Parathyroid adenoma (tissue), 2 donors: ENCODE measurements at regions not wholly inside any gene's neighbourhood (a gene's known extent, or its start where the extent isn't known, plus 50 kb on each side); places are given as distances from the start of the nearest gene placed in this dataset.

Experiments used
- H2AFZ ChIP-seq: fragments of 300-600 bp; sonication (generic); one replicate; pipeline ENCODE4 v1.7.0; 2017; ENCODE audit warnings: antibody characterized with exemption, mild to moderate bottlenecking
- H3K27ac ChIP-seq: fragments of 300-600 bp; sonication (generic); one replicate; pipeline ENCODE4 v1.7.0; 2017
- H3K27me3 ChIP-seq: fragments of 300-600 bp; sonication (generic); one replicate; pipeline ENCODE4 v1.7.0; 2017; ENCODE audit warnings: low read length; ENCODE audit not compliant: control insufficient read depth, insufficient read depth
- H3K36me3 ChIP-seq: fragments of 300-600 bp; sonication (generic); one replicate; pipeline ENCODE4 v1.7.0; 2017; ENCODE audit warnings: low read length; ENCODE audit not compliant: control insufficient read depth, insufficient read depth
- H3K4me1 ChIP-seq: fragments of 300-600 bp; sonication (generic); one replicate; pipeline ENCODE4 v1.7.0; 2017; ENCODE audit warnings: control low read depth
- H3K4me2 ChIP-seq: fragments of 300-600 bp; sonication (generic); one replicate; pipeline ENCODE4 v1.7.0; 2017; ENCODE audit warnings: low read length
- H3K4me3 ChIP-seq: fragments of 300-600 bp; sonication (generic); one replicate; pipeline ENCODE4 v1.7.0; 2017; ENCODE audit warnings: low read depth, low read length
- H3K79me2 ChIP-seq: fragments of 300-600 bp; sonication (generic); one replicate; pipeline ENCODE4 v1.7.0; 2017; ENCODE audit warnings: control low read depth
- H3K9ac ChIP-seq: fragments of 300-600 bp; sonication (generic); one replicate; pipeline ENCODE4 v1.7.0; 2017; ENCODE audit warnings: mild to moderate bottlenecking
- H3K9me3 ChIP-seq: fragments of 300-600 bp; sonication (generic); one replicate; pipeline ENCODE4 v1.7.0; 2017; ENCODE audit warnings: low read length; ENCODE audit not compliant: control insufficient read depth
- CTCF ChIP-seq: fragments of 300-600 bp; sonication (generic); IDR thresholded peaks from one replicate; pipeline ENCODE4 v1.7.0; 2017; ENCODE audit warnings: antibody characterized with exemption, mild to moderate bottlenecking
- donor health status: primary hyperparathyroidism.

DNA sequence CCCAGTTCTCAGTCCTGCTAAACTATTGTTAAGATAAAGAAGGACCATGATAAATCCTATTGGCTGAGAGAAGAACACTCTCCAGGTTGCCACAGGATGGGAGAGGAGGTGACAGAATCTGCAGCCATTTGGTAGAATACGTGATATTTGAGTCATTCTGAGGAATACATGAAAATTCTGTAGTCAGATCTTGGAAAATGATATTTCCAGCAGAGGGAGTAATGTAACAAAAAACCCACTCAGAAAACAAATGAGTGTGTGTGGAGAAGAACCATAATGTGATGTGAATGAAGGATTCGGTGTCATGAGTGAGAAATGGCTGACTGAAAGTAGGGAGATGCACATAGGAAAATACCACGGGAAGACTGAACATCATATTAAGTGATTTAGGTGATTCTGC lies 128.5 kb upstream of the PFKP start:
- Histone ChIP-seq H2AFZ (no peak overlapping the region), H3K9ac (no peak overlapping the region), H3K9me3 (no peaks in the 10 kb centered on the region), H3K27ac (no peak overlapping the region), H3K27me3 (no peaks in the 10 kb centered on the region), H3K4me3 (no peak overlapping the region), H3K4me2 (no peak overlapping the region), H3K36me3 (no peaks in the 10 kb centered on the region), H3K4me1 (no peaks in the 10 kb centered on the region), H3K79me2 (no peaks in the 10 kb centered on the region)
- TF ChIP-seq CTCF, result no peak

- Histone ChIP-seq H3K27me3 (no peaks in the 10 kb centered on the region), H3K4me3 (no peak overlapping the region)
- no peak for TF ChIP-seq CTCF
Observed at GRCh38 chr10:2936816-2937215, 130.5 kb upstream of the PFKP start.

DNA sequence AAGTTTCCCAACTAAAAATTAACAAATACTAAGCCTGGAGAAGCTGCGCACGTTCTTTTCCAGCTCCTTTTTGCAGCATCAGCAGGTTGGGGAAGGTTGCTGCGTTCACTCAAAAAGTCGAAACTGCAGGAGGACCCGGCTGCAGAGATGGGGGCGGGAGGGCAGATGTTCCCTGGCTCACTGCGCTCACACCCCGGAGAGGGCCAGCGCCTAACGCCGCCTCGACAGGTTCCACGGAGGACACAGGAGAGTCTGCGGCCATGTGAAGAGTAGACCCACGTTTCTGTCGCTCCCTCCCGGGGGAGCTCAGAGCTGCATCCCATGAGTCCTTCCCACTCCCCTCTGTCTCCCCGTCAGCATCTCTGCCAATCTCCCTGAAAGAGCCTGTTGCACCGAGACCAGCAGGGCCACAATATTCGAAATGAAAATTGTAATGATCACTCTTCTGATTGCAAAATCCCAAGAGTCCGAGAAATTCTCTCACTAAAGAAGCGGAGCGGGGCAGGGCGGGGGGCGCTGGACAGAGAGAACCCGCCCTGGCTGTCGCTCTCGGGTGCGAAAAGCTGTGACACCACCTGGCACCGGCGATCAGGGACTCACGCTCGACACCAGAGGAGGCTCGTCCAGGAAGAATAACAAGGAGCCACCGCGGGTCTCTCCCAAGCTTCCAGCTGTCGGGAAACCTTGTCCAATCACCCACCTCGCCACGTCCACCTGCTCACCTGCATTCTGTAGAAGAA lies 131.5 kb upstream of the PFKP start:
- Histone ChIP-seq H3K79me2 (no peaks in the 10 kb centered on the region), H3K9me3 (no peaks in the 10 kb centered on the region), H3K4me1 (no peaks in the 10 kb centered on the region), H3K27ac (no peak overlapping the region), H3K36me3 (no peaks in the 10 kb centered on the region), H3K4me3 (no peak overlapping the region), H3K9ac (no peak overlapping the region), H3K27me3 (no peaks in the 10 kb centered on the region), H2AFZ (no peak overlapping the region), H3K4me2 (no peak overlapping the region)
- TF ChIP-seq CTCF, result no peak

More at GRCh38 chr10:2936816-2937215, 130.5 kb upstream of the PFKP start:
- H3K4me1 ChIP-seq, result no peaks in the 10 kb centered on the region
- no peak overlapping the region for H3K4me2 ChIP-seq
- H3K27ac ChIP-seq, result no peak overlapping the region
- H3K79me2 ChIP-seq, result no peaks in the 10 kb centered on the region
- no peak overlapping the region for H3K9ac ChIP-seq
- H2AFZ ChIP-seq, result no peak overlapping the region
- H3K36me3 ChIP-seq, result no peaks in the 10 kb centered on the region
- H3K9me3 ChIP-seq, result no peaks in the 10 kb centered on the region

DNA sequence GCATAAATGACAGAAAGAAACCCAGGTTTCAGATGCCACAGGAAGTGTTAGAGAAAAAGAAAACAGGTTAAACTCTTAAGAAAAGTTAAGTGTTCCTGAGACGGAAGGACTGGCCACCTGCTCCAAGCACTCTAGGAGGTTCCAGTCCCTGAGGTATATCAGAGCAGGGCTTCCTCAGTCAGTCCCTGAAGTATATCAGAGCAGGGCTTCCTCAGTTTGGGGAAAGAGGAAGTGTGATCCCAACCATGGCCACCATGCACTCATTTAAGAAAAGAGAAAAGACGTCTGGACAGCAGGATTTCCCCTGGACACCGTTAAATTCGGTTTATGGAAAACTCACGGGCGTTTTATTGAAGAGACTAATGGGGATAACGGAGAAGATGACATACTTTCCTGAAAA lies 133.4 kb upstream of the PFKP start:
- no peak overlapping the region for H3K4me3 ChIP-seq
- H3K27me3 ChIP-seq, result no peaks in the 10 kb centered on the region
- H3K9me3 ChIP-seq, result no peaks in the 10 kb centered on the region
- no peaks in the 10 kb centered on the region for H3K79me2 ChIP-seq
- H3K27ac ChIP-seq, result no peak overlapping the region
- no peak overlapping the region for H2AFZ ChIP-seq
- no peak for TF ChIP-seq CTCF
- no peaks in the 10 kb centered on the region for H3K4me1 ChIP-seq
- no peaks in the 10 kb centered on the region for H3K36me3 ChIP-seq
- H3K9ac ChIP-seq, result no peak overlapping the region
- H3K4me2 ChIP-seq, result no peak overlapping the region

DNA sequence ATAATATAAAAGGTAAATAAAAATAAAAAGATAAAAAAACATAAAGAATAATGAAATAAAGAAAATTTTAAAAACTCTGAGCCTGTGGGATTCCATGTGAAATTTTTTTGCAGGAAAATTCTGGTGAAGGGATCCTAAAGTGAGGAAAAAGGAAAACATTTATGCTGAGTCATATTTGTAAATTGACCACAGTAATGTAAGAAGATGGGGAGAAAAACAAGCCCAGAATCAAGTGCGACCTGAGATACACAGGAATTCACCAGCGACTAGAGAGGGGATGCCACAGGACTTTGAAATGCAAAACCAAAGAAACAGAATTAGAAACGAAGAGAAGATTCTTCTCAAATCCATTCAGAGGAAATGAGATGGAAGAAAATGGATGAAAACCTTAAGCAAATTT lies 133.8 kb upstream of the PFKP start:
- no peak overlapping the region for H2AFZ ChIP-seq
- no peaks in the 10 kb centered on the region for H3K9me3 ChIP-seq
- no peaks in the 10 kb centered on the region for H3K4me1 ChIP-seq
- H3K27ac ChIP-seq, result no peak overlapping the region
- TF ChIP-seq CTCF, result no peak
- no peak overlapping the region for H3K9ac ChIP-seq
- no peak overlapping the region for H3K4me2 ChIP-seq
- no peaks in the 10 kb centered on the region for H3K27me3 ChIP-seq
- no peaks in the 10 kb centered on the region for H3K36me3 ChIP-seq
- no peaks in the 10 kb centered on the region for H3K79me2 ChIP-seq
- no peak overlapping the region for H3K4me3 ChIP-seq
